Endodermal cell (in vitro differentiated cells): ENCODE measurements at regions not wholly inside any gene's neighbourhood (a gene's known extent, or its start where the extent isn't known, plus 50 kb on each side); places are given as distances from the start of the nearest gene placed in this dataset.

Source experiments
- DNase-seq: peaks from one replicate; pipeline ENCODE4 v3.0.0-alpha.2; 2017
- H3K27ac ChIP-seq: 2 replicates; pipeline ENCODE4 v1.5.1; 2013; ENCODE audit warnings: mild to moderate bottlenecking, low read depth, low read length, moderate library complexity
- H3K27me3 ChIP-seq: 2 replicates; pipeline ENCODE4 v1.6.1; 2013; ENCODE audit warnings: mild to moderate bottlenecking, low read length, moderate library complexity; ENCODE audit not compliant: insufficient read depth, control insufficient read depth, poor library complexity, severe bottlenecking
- H3K36me3 ChIP-seq: 2 replicates; pipeline ENCODE4 v1.7.0; 2013; ENCODE audit warnings: mild to moderate bottlenecking, low read length, moderate library complexity; ENCODE audit not compliant: control insufficient read depth, insufficient read depth
- H3K4me1 ChIP-seq: one replicate; pipeline ENCODE4 v1.7.0; 2013; ENCODE audit warnings: low read length; ENCODE audit not compliant: control insufficient read depth, insufficient read depth
- H3K4me3 ChIP-seq: 2 replicates; pipeline ENCODE4 v1.5.1; 2013; ENCODE audit warnings: mild to moderate bottlenecking, low read length, moderate library complexity
- H3K9ac ChIP-seq: 2 replicates; pipeline ENCODE4 v1.6.1; 2013; ENCODE audit warnings: mild to moderate bottlenecking, low read length, moderate library complexity; ENCODE audit not compliant: poor library complexity, severe bottlenecking; ENCODE audit errors: extremely low read depth
- H3K9me3 ChIP-seq: 2 replicates; pipeline ENCODE4 v1.6.1; 2013; ENCODE audit warnings: mild to moderate bottlenecking, low read length, moderate library complexity; ENCODE audit not compliant: control insufficient read depth
- H3K27ac Mint-ChIP-seq: 2 replicates; pipeline ENCODE4 v1.8.0; 2020; ENCODE audit warnings: mixed read lengths
- H3K27me3 Mint-ChIP-seq: 2 replicates; pipeline ENCODE4 v1.8.0; 2021; ENCODE audit warnings: mild to moderate bottlenecking, mixed read lengths; ENCODE audit not compliant: insufficient read depth
- H3K36me3 Mint-ChIP-seq: 2 replicates; pipeline ENCODE4 v1.8.0; 2020; ENCODE audit warnings: low read depth, mixed read lengths
- H3K4me1 Mint-ChIP-seq: 2 replicates; pipeline ENCODE4 v1.8.0; 2020; ENCODE audit warnings: mixed read lengths
- H3K4me3 Mint-ChIP-seq: 2 replicates; pipeline ENCODE4 v1.8.0; 2020; ENCODE audit warnings: mild to moderate bottlenecking, moderate library complexity, mixed read lengths
- H3K9me3 Mint-ChIP-seq: 2 replicates; pipeline ENCODE4 v1.8.0; 2020; ENCODE audit warnings: mild to moderate bottlenecking, mixed read lengths
- WGBS, 2 experiments: methylation state at CpG; one replicate each; pipeline versions ENCODE4 v1.1.5 to v1.1.7; 2013; ENCODE audit warnings: missing lambda C conversion rate in 2 of 2, mixed read lengths in 1 of 2; ENCODE audit not compliant: insufficient coverage in 1 of 2, insufficient read length in 1 of 2; 5-methylcytosine and 5-hydroxymethylcytosine counted together
- TF ChIP-seq, protein P1 (sequence below): fragments of 200-600 bp; sonication (generic); conservative IDR thresholded peaks from 2 replicates; pipeline ENCODE4 v1.5.0; 2021; ENCODE audit warnings: antibody characterized with exemption, mild to moderate bottlenecking

DNA sequence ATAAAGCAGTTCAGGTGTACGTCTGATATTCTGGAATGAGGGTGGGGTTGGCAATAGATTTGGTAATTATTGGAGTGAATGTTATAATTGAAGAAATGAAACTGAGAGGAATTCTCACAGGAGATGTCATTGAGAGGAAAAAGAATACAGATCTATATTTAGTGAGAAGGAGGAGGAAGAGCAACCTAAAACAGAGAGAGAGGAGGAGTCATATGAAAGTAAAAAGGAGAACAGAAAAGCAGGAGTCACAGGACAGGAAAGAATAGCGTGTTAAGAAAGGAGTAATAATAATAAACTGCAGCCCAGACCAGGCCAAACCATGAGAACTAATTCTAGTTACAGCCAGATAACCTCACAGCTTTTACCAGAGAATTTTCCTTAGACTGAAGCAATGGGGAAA, 62.7 kb upstream of the MROH9 start:
- Histone ChIP-seq H3K4me1 (no peaks in the 10 kb centered on the region), H3K9ac (no peak overlapping the region), H3K9me3 (no peaks in the 10 kb centered on the region), H3K27me3 (no peaks in the 10 kb centered on the region), H3K36me3 (no peaks in the 10 kb centered on the region), H3K27ac (no peak overlapping the region), H3K4me3 (no peak overlapping the region)
- no peaks in the 10 kb centered on the region for H3K9me3 Mint-ChIP-seq
- no peaks in the 10 kb centered on the region for H3K27me3 Mint-ChIP-seq
- no peak overlapping the region for H3K27ac Mint-ChIP-seq
- DNase-seq: no peak
- WGBS, 2 experiments: 85 to 92% methylated on average over 2 of the region's 2 CpGs
- TF ChIP-seq, protein P1, sequence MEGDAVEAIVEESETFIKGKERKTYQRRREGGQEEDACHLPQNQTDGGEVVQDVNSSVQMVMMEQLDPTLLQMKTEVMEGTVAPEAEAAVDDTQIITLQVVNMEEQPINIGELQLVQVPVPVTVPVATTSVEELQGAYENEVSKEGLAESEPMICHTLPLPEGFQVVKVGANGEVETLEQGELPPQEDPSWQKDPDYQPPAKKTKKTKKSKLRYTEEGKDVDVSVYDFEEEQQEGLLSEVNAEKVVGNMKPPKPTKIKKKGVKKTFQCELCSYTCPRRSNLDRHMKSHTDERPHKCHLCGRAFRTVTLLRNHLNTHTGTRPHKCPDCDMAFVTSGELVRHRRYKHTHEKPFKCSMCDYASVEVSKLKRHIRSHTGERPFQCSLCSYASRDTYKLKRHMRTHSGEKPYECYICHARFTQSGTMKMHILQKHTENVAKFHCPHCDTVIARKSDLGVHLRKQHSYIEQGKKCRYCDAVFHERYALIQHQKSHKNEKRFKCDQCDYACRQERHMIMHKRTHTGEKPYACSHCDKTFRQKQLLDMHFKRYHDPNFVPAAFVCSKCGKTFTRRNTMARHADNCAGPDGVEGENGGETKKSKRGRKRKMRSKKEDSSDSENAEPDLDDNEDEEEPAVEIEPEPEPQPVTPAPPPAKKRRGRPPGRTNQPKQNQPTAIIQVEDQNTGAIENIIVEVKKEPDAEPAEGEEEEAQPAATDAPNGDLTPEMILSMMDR: no peak
- peaks cover 1% of the 10 kb centered on the region for H3K4me1 Mint-ChIP-seq
- H3K4me3 Mint-ChIP-seq: no peak overlapping the region
- H3K36me3 Mint-ChIP-seq: no peaks in the 10 kb centered on the region

DNA sequence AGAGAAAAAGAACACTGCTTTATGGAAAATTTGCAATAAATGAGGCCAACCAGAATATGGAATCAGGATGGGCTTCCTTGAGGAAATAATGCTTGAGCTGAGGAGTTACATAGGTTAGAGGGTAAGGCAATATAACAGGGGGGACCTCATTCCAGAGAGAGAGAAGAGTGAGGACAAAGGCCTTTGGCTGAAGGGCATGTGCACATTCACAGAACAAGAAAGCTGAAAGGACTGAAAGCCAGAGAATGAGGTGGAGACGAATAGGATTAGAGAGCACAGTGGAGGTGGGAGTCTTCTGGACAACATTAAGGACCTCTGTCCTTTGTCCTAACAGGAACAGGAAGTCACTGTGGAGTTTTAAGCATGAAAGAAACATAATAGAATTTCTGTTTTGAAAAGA, 60.7 kb upstream of the MROH9 start:
- Mint-ChIP-seq H3K27me3 (no peaks in the 10 kb centered on the region), H3K36me3 (no peaks in the 10 kb centered on the region), H3K27ac (no peak overlapping the region), H3K4me3 (no peak overlapping the region), H3K9me3 (no peaks in the 10 kb centered on the region), H3K4me1 (no peaks in the 10 kb centered on the region)
- H3K27ac ChIP-seq: no peak overlapping the region
- no peak for DNase-seq
- no peaks in the 10 kb centered on the region for H3K4me1 ChIP-seq
- no peaks in the 10 kb centered on the region for H3K36me3 ChIP-seq
- H3K4me3 ChIP-seq: no peak overlapping the region
- no peaks in the 10 kb centered on the region for H3K27me3 ChIP-seq
- WGBS, 2 experiments: 68 to 86% methylated on average over 1 of the region's 1 CpG
- no peak overlapping the region for H3K9ac ChIP-seq
- H3K9me3 ChIP-seq: no peaks in the 10 kb centered on the region
- TF ChIP-seq, protein P1: no peak

DNA sequence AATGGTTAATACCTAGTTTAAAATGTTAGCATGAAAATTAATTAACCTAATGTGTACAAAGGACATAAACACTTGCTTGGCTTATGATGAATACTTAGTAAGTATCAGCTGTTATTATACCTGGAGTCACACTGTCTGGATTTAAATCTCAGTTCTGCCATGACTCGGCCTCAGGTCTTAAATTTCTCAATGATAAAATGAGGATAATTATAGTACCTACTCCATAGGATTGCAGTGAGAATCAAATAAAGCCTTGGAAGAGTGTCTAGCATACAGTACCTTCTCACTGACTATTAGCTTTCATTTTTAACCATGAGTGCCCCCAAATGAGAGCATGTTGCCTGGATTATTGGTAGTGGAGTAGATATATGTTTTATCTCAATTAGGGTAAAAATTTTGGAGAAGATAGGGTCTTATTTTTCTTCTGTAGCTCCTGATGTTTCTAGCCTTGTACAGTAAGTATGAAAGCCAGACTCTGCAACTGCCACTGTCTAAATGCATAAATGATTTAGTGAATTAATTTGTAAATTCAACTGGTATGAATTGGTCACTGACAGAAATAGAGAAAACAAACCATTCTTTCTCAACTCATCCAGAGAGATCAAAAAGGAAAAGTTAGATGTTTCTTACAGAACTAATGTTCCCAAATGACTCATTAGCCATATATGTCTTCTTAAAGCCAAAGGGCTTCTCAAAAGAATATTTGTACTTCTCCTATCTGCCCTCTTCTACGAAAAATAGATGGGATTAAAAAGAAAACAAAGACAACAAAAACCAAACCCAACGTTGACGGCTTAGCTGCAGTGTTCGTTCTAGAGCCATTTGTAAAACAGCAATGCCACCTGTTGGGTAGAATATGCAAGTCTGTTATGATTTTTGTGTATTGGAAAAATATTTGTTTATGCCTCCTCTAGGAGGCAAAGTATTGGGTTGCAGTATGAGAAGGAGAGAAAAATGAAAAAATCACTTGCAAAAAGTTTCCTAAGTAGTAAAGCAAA, 53.8 kb upstream of the MROH9 start:
- DNase-seq: no peak
- Mint-ChIP-seq H3K9me3 (no peaks in the 10 kb centered on the region), H3K4me3 (no peak overlapping the region), H3K27ac (no peak overlapping the region), H3K4me1 (no peaks in the 10 kb centered on the region), H3K27me3 (no peaks in the 10 kb centered on the region), H3K36me3 (no peaks in the 10 kb centered on the region)
- WGBS, 2 experiments: 52 to 62% methylated on average over 4 to 5 of the region's 5 CpGs
- Histone ChIP-seq H3K27ac (no peak overlapping the region), H3K4me1 (no peaks in the 10 kb centered on the region), H3K36me3 (no peaks in the 10 kb centered on the region), H3K9me3 (no peaks in the 10 kb centered on the region), H3K9ac (no peak overlapping the region), H3K27me3 (no peaks in the 10 kb centered on the region), H3K4me3 (no peak overlapping the region)
- TF ChIP-seq, protein P1: peak; percentile 56
